H1 (cell line): ENCODE measurements at regions not wholly inside any gene's neighbourhood (a gene's known extent, or its start where the extent isn't known, plus 50 kb on each side); places are given as distances from the start of the nearest gene placed in this dataset.

Experiments used
- KDM1A ChIP-seq: fragments of 200-600, 300-600 bp; sonication (generic); IDR thresholded peaks from 2 replicates; pipeline ENCODE4 v1.7.1; 2016; ENCODE audit warnings: mild to moderate bottlenecking, low read length, borderline replicate concordance
- NRF1 ChIP-seq: IDR thresholded peaks from 2 replicates; pipeline ENCODE4 v1.6.1; 2011; ENCODE audit warnings: mild to moderate bottlenecking, low read depth, low read length, improper control_type of control experiment
- TF ChIP-seq, protein P1 (sequence below): fragments of 300-600 bp; sonication (generic); IDR thresholded peaks from 2 replicates; pipeline ENCODE4 v1.7.1; 2012; ENCODE audit warnings: low read length, moderate library complexity, mild to moderate bottlenecking, inconsistent platforms; ENCODE audit not compliant: insufficient replicate concordance
- TF ChIP-seq, protein P2 (sequence below): IDR thresholded peaks from 2 replicates; pipeline ENCODE4 v1.6.1; 2011; ENCODE audit warnings: low read depth, mild to moderate bottlenecking, low read length; ENCODE audit not compliant: insufficient read depth
- TF ChIP-seq, protein P3 (sequence below): IDR thresholded peaks from 2 replicates; pipeline ENCODE4 v1.6.1; 2012; ENCODE audit warnings: inconsistent platforms

DNA sequence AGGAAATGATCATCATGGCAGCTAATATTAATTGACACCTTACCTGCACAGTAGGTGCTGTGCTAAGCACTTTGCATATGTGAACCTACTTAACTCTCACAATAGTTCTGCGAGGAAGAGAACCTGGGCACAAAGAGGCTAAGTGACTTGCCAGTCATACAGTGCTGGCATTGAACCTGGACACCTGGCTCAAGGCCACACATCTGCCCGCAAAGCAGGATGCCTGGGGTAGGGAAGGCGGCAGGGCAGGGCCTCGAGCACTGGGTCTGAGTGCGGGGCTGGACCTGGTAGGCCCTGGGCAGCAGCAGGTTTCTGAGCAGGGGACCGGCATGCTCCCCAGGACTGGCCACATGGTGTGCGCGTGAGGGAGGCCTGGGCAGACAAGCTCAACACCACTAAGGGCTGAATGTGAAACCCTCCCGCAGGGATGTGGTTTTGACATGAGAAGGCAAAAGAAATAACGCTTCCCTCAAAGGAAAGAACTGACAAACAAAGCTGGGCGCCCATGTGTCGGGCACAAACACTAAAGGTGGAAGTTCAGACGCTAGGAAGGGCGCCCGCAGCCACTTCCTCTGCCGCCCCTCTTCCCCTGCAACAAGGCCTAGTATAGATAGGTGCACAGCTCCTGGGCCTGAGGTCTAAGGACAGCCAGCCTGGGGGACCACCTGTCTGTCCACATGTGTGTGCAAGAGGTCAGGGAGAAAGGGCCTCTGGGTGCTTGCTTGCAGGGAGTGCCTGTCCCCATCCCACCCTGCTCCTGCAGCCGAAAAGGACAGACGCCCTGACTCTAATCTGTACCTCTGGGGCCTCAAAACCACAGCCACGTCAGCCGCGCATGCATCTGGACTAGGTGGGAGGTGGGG is 92.5 kb downstream of the ZFP36L2 start (continued):
- TF ChIP-seq, protein P1, sequence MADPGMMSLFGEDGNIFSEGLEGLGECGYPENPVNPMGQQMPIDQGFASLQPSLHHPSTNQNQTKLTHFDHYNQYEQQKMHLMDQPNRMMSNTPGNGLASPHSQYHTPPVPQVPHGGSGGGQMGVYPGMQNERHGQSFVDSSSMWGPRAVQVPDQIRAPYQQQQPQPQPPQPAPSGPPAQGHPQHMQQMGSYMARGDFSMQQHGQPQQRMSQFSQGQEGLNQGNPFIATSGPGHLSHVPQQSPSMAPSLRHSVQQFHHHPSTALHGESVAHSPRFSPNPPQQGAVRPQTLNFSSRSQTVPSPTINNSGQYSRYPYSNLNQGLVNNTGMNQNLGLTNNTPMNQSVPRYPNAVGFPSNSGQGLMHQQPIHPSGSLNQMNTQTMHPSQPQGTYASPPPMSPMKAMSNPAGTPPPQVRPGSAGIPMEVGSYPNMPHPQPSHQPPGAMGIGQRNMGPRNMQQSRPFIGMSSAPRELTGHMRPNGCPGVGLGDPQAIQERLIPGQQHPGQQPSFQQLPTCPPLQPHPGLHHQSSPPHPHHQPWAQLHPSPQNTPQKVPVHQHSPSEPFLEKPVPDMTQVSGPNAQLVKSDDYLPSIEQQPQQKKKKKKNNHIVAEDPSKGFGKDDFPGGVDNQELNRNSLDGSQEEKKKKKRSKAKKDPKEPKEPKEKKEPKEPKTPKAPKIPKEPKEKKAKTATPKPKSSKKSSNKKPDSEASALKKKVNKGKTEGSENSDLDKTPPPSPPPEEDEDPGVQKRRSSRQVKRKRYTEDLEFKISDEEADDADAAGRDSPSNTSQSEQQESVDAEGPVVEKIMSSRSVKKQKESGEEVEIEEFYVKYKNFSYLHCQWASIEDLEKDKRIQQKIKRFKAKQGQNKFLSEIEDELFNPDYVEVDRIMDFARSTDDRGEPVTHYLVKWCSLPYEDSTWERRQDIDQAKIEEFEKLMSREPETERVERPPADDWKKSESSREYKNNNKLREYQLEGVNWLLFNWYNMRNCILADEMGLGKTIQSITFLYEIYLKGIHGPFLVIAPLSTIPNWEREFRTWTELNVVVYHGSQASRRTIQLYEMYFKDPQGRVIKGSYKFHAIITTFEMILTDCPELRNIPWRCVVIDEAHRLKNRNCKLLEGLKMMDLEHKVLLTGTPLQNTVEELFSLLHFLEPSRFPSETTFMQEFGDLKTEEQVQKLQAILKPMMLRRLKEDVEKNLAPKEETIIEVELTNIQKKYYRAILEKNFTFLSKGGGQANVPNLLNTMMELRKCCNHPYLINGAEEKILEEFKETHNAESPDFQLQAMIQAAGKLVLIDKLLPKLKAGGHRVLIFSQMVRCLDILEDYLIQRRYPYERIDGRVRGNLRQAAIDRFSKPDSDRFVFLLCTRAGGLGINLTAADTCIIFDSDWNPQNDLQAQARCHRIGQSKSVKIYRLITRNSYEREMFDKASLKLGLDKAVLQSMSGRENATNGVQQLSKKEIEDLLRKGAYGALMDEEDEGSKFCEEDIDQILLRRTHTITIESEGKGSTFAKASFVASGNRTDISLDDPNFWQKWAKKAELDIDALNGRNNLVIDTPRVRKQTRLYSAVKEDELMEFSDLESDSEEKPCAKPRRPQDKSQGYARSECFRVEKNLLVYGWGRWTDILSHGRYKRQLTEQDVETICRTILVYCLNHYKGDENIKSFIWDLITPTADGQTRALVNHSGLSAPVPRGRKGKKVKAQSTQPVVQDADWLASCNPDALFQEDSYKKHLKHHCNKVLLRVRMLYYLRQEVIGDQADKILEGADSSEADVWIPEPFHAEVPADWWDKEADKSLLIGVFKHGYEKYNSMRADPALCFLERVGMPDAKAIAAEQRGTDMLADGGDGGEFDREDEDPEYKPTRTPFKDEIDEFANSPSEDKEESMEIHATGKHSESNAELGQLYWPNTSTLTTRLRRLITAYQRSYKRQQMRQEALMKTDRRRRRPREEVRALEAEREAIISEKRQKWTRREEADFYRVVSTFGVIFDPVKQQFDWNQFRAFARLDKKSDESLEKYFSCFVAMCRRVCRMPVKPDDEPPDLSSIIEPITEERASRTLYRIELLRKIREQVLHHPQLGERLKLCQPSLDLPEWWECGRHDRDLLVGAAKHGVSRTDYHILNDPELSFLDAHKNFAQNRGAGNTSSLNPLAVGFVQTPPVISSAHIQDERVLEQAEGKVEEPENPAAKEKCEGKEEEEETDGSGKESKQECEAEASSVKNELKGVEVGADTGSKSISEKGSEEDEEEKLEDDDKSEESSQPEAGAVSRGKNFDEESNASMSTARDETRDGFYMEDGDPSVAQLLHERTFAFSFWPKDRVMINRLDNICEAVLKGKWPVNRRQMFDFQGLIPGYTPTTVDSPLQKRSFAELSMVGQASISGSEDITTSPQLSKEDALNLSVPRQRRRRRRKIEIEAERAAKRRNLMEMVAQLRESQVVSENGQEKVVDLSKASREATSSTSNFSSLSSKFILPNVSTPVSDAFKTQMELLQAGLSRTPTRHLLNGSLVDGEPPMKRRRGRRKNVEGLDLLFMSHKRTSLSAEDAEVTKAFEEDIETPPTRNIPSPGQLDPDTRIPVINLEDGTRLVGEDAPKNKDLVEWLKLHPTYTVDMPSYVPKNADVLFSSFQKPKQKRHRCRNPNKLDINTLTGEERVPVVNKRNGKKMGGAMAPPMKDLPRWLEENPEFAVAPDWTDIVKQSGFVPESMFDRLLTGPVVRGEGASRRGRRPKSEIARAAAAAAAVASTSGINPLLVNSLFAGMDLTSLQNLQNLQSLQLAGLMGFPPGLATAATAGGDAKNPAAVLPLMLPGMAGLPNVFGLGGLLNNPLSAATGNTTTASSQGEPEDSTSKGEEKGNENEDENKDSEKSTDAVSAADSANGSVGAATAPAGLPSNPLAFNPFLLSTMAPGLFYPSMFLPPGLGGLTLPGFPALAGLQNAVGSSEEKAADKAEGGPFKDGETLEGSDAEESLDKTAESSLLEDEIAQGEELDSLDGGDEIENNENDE: no peak
- TF ChIP-seq KDM1A (no peak), NRF1 (no peak)
- TF ChIP-seq, protein P2, sequence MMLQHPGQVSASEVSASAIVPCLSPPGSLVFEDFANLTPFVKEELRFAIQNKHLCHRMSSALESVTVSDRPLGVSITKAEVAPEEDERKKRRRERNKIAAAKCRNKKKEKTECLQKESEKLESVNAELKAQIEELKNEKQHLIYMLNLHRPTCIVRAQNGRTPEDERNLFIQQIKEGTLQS: no peak
- TF ChIP-seq, protein P3, sequence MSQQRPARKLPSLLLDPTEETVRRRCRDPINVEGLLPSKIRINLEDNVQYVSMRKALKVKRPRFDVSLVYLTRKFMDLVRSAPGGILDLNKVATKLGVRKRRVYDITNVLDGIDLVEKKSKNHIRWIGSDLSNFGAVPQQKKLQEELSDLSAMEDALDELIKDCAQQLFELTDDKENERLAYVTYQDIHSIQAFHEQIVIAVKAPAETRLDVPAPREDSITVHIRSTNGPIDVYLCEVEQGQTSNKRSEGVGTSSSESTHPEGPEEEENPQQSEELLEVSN: no peak
